PC-3 (cell line): ENCODE measurements at regions not wholly inside any gene's neighbourhood (a gene's known extent, or its start where the extent isn't known, plus 50 kb on each side); places are given as distances from the start of the nearest gene placed in this dataset.

Experiments
- ATAC-seq: fragments of 200-7000 bp; cut with Tn5 transposase; 2 replicates; pipeline ENCODE4 v1.9.1; 2020; ENCODE audit warnings: mild to moderate bottlenecking, moderate library complexity
- BruUV-seq: library from RNA; stranded (reverse); fragments of 400-500 nt; replicated peaks from 2 replicates; lab custom pipeline; 2021; lab: Mats Ljungman, UMichigan
- CTCF ChIA-PET: fragments of 300-600 bp; sonication (Branson Sonifier 250); formaldehyde crosslinking; loops from one replicate; lab custom pipeline; 2022; ENCODE audit warnings: antibody characterized with exemption; lab: Charles Lee
- POLR2A ChIA-PET: fragments of 300-600 bp; sonication (Branson Sonifier 250); formaldehyde crosslinking; loops from one replicate; lab custom pipeline; 2022; ENCODE audit warnings: antibody characterized with exemption; ENCODE audit not compliant: unreplicated experiment; lab: Charles Lee
- DNase-seq: peaks from one replicate; pipeline ENCODE4 v3.0.0-alpha.2; 2015
- H2AFZ ChIP-seq: fragments of 300-600 bp; sonication (generic); 2 replicates; pipeline ENCODE4 v1.6.0; 2016; ENCODE audit warnings: antibody characterized with exemption, low read length
- H3F3A ChIP-seq: fragments of 300-600 bp; sonication (generic); one replicate; pipeline ENCODE4 v1.6.0; 2017; ENCODE audit warnings: antibody characterized with exemption, low read length, control low read depth, mild to moderate bottlenecking; ENCODE audit not compliant: unreplicated experiment
- H3K27ac ChIP-seq: fragments of 300-600 bp; sonication (generic); 2 replicates; pipeline ENCODE4 v1.5.1; 2016; ENCODE audit warnings: mild to moderate bottlenecking, low read length
- H3K27me3 ChIP-seq: fragments of 300-600 bp; sonication (generic); 2 replicates; pipeline ENCODE4 v1.6.1; 2016; ENCODE audit warnings: low read length, mixed read lengths
- H3K36me3 ChIP-seq: fragments of 300-600 bp; sonication (generic); 2 replicates; pipeline ENCODE4 v1.6.1; 2016; ENCODE audit warnings: low read depth, mixed run types, low read length, mixed read lengths
- H3K4me1 ChIP-seq: fragments of 300-600 bp; sonication (generic); 2 replicates; pipeline ENCODE4 v1.5.1; 2016; ENCODE audit warnings: low read length; ENCODE audit not compliant: insufficient read depth
- H3K4me2 ChIP-seq: fragments of 300-600 bp; sonication (generic); 2 replicates; pipeline ENCODE4 v1.6.0; 2016; ENCODE audit warnings: low read length
- H3K4me3 ChIP-seq: fragments of 300-600 bp; sonication (generic); 2 replicates; pipeline ENCODE4 v1.5.1; 2016; ENCODE audit warnings: mild to moderate bottlenecking, low read length, mixed read lengths
- H3K79me2 ChIP-seq: fragments of 300-600 bp; sonication (generic); 2 replicates; pipeline ENCODE4 v1.6.1; 2017; ENCODE audit warnings: low read length, mixed read lengths
- H3K9ac ChIP-seq: fragments of 300-600 bp; sonication (generic); 2 replicates; pipeline ENCODE4 v1.6.0; 2016; ENCODE audit warnings: mild to moderate bottlenecking, low read length
- H3K9me2 ChIP-seq: fragments of 300-600 bp; sonication (generic); replicated peaks from 2 replicates; pipeline ENCODE4 v1.6.1; 2016; ENCODE audit warnings: mixed run types, low read length, mixed read lengths
- H3K9me3 ChIP-seq: fragments of 300-600 bp; sonication (generic); 2 replicates; pipeline ENCODE4 v1.6.1; 2016; ENCODE audit warnings: low read length, mixed read lengths
- H4K20me1 ChIP-seq: fragments of 300-600 bp; sonication (generic); 2 replicates; pipeline ENCODE4 v1.6.1; 2016; ENCODE audit warnings: low read length, mixed read lengths
- CTCF ChIP-seq: fragments of 300-600 bp; sonication (generic); conservative IDR thresholded peaks from 2 replicates; pipeline ENCODE4 v1.5.1; 2017; ENCODE audit warnings: antibody characterized with exemption, low read depth, mild to moderate bottlenecking, low read length
- EZH2 ChIP-seq: fragments of 300-600 bp; sonication (generic); IDR thresholded peaks from one replicate; pipeline ENCODE4 v1.6.1; 2017; ENCODE audit warnings: antibody characterized with exemption, mild to moderate bottlenecking, low read length; ENCODE audit not compliant: unreplicated experiment
- EZH2phosphoT487 ChIP-seq: fragments of 300-600 bp; sonication (generic); IDR thresholded peaks from 2 replicates; pipeline ENCODE4 v1.6.1; 2018; ENCODE audit warnings: mild to moderate bottlenecking, antibody characterized with exemption, low read length, borderline replicate concordance
- intact Hi-C: fragments of 100-400 bp; cut with micrococcal nuclease; formaldehyde crosslinking; loops from 2 replicates; pipeline ENCODE4 v1.9.0; 2023

- DNase-seq = no peak
- no peaks in the 10 kb centered on the region for H3K9me3 ChIP-seq
- H3K4me1 ChIP-seq = no peaks in the 10 kb centered on the region
- H3K79me2 ChIP-seq = no peaks in the 10 kb centered on the region
- ATAC-seq = no peak
- no peak overlapping the region for H3K9ac ChIP-seq
- H3K4me2 ChIP-seq = no peak overlapping the region
- no peak for TF ChIP-seq EZH2phosphoT487
- TF ChIP-seq EZH2 = no peak
- no peak for TF ChIP-seq CTCF
- H3K4me3 ChIP-seq = no peak overlapping the region
- H3K36me3 ChIP-seq = no peaks in the 10 kb centered on the region
- intact Hi-C loops = no loop called here
- H2AFZ ChIP-seq = no peak overlapping the region
- no peaks in the 10 kb centered on the region for H3F3A ChIP-seq
- H3K9me2 ChIP-seq = no peaks in the 10 kb centered on the region
- no peaks in the 10 kb centered on the region for H4K20me1 ChIP-seq
- POLR2A ChIA-PET = no interaction called here
- no TSS peak for BruUV-seq
- H3K27me3 ChIP-seq = no peaks in the 10 kb centered on the region
- CTCF ChIA-PET = no interaction called here
- no peak overlapping the region for H3K27ac ChIP-seq
These were observed 163.6 kb upstream of the PRICKLE2 start for GRCh38 chr3:64388886-64389285.

- Histone ChIP-seq H3F3A (no peaks in the 10 kb centered on the region), H3K79me2 (no peaks in the 10 kb centered on the region), H3K4me2 (no peak overlapping the region), H3K4me1 (no peaks in the 10 kb centered on the region), H3K4me3 (no peak overlapping the region), H3K9me3 (no peaks in the 10 kb centered on the region), H3K27ac (no peak overlapping the region), H3K27me3 (no peaks in the 10 kb centered on the region), H3K36me3 (no peaks in the 10 kb centered on the region), H4K20me1 (no peaks in the 10 kb centered on the region), H2AFZ (no peak overlapping the region), H3K9ac (no peak overlapping the region), H3K9me2 (no peaks in the 10 kb centered on the region)
- no TSS peak for BruUV-seq
- ChIA-PET POLR2A (no interaction called here), CTCF (no interaction called here)
- intact Hi-C loops = no loop called here
- no peak for ATAC-seq
- DNase-seq = no peak
- TF ChIP-seq EZH2 = no peak
- TF ChIP-seq CTCF = no peak
- TF ChIP-seq EZH2phosphoT487 = no peak
These were observed 162.4 kb upstream of the PRICKLE2 start for GRCh38 chr3:64387688-64388087.

DNA sequence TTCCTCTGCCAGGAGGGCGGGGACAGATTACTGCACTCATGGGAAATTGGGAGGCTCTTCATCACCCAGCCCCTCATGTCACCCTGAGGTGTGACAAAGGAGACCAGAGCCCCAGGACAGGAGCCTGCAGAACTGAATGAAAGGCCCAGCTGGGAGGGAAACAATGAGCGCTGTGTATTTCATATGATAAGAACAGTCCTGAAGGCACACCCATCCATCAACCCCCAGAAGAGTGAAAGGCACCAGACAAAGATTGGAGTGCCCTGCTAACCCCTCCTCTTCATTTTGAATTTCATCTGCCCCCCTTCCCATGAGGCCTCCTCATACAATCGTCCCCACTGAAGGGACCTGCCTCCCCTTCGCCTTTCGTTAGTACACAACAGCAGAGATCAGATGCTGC is 160.0 kb upstream of the PRICKLE2 start:
- H3K27ac ChIP-seq = no peak overlapping the region
- H3K9ac ChIP-seq = no peak overlapping the region
- no peaks in the 10 kb centered on the region for H3K9me2 ChIP-seq
- POLR2A ChIA-PET = no interaction called here
- no peak overlapping the region for H2AFZ ChIP-seq
- H3K4me1 ChIP-seq = no peaks in the 10 kb centered on the region
- BruUV-seq = no TSS peak
- no peaks in the 10 kb centered on the region for H3K79me2 ChIP-seq
- no peak overlapping the region for H3K4me2 ChIP-seq
- H4K20me1 ChIP-seq = no peaks in the 10 kb centered on the region
- no peak for DNase-seq
- TF ChIP-seq EZH2 = no peak
- no peak for TF ChIP-seq CTCF
- no peak for TF ChIP-seq EZH2phosphoT487
- no peak for ATAC-seq
- CTCF ChIA-PET = no interaction called here
- no peaks in the 10 kb centered on the region for H3K27me3 ChIP-seq
- no peaks in the 10 kb centered on the region for H3K36me3 ChIP-seq
- no peaks in the 10 kb centered on the region for H3K9me3 ChIP-seq
- no peak overlapping the region for H3K4me3 ChIP-seq
- intact Hi-C loops = no loop called here
- no peaks in the 10 kb centered on the region for H3F3A ChIP-seq
